GM19452 (cell line): ENCODE measurements at regions not wholly inside any gene's neighbourhood (a gene's known extent, or its start where the extent isn't known, plus 50 kb on each side); places are given as distances from the start of the nearest gene placed in this dataset.
"Not testable (repeated sequence)": the region's sequence is repeated elsewhere in the genome, so short reads cannot be mapped to it uniquely, and the experiment has no call there.

Experiments
- ATAC-seq: cut with Tn5 transposase; IDR thresholded peaks from one replicate; pipeline ENCODE4 v1.9.1; 2021; ENCODE audit not compliant: unreplicated experiment

DNA sequence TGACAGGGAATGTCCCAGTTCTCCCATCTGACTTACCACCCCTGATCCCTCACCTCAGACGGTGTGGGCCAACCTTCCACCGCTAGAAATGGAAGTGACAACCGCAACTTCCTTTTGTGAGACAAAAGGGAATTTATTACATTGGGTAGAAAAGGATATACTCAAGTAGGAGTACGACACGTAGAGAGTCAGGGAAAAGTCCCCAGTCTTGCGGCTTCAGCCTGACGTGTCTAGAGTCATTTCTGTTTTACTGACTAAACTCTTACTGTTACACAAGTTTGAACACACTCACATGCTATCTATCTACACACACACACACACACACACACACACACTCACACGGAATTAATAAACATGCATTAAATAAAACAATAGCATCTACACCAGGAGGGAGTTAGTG lies 178.9 kb downstream of the COPRS start:
- ATAC-seq, result no peak

DNA sequence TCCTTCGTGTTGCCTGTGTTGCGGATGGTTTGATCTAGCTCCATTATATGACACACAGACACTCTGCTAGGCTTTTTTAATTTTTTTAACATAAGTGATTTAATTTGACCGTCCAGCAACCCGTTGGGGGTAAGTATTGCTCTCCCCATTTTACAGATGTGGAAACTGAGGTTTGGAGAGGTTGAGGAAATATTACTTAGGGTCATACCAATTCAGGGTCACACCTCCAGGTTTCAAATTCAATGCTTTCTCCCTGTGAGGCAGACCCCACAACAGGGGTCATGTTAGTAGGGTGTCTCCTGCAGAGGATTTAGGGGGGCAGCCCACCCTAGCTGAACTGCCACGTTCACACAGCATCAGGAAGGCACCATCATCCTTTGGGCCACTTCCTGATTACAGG lies 179.4 kb downstream of the COPRS start:
- no peak for ATAC-seq

DNA sequence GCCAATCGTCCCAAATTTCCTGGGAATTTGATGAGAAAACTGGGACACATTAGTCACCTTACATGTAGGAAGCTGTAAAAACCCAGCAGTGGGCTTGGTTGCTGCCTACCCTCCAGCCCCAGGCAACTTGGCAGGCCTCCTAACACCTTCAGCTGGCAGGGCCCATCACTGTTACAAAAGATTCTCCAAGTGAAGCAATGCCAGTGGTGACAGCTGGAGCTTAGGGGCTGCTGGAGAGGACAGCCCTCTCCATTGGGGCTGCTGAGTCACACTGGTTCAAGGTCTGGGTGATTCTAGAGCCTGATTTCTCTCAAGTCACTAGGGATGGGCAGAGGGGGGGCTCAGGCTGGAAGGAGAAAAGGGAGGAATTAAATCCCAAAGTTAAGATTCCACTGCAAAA lies 180.6 kb downstream of the COPRS start:
- ATAC-seq, result no peak

DNA sequence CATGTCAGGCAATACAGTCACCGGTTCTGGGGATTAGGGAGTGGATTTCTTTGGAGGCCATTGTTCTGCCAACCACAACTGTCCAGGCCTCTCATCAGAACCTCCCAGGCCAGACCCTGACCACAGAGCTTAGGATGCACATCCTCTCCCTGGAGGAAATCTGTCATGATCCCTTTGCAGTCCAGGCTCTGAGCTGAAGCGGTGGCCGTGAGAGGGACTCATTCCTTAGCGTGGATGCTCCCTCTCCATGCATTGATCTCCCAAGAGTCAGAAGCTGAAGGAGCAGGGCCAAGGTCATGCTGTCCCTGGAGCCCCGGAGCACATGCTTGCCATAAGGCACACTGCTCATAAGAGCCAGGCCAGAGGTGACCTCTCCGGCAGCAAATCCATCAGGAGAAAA lies 181.4 kb downstream of the COPRS start:
- ATAC-seq, result no peak

DNA sequence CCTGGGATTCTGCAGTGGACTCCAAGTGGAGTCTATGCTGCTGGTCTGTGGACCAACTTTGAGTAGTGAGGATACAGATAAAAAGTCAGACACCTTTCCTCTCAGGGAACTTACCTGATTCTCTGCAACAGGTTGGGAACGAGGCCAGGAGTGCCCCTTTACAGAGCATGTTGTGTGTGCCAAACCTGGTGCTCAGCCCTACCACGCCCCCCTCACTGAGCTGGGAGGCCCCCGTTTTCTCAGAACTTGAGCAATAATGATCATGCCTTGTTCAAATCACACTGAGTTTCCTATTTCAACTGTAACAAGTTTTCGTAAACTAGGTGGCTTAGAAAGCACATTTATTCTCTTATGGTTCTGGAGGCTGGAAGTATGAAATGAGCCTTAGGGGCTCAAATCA lies 182.0 kb downstream of the COPRS start:
- ATAC-seq, result no peak

DNA sequence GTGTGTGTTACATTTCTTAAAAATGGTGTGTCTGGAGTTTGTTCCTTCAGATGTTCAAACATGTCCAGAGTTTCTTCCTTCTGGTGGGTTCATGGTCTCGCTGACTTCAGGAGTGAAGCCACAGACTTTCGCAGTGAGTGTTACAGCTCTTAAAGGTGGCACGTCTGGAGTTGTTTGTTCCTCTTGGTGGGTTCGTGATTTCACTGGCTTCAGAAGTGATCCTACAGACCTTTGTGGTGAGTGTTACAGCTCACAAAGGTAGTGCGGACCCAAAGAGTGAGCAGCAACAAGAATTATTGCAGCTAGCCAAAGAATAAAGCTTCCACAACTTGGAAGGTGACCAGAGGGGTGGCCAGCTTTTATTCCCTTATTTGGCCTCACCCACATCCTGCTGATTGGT lies 183.7 kb downstream of the COPRS start:
- ATAC-seq, result not testable (repeated sequence)

DNA sequence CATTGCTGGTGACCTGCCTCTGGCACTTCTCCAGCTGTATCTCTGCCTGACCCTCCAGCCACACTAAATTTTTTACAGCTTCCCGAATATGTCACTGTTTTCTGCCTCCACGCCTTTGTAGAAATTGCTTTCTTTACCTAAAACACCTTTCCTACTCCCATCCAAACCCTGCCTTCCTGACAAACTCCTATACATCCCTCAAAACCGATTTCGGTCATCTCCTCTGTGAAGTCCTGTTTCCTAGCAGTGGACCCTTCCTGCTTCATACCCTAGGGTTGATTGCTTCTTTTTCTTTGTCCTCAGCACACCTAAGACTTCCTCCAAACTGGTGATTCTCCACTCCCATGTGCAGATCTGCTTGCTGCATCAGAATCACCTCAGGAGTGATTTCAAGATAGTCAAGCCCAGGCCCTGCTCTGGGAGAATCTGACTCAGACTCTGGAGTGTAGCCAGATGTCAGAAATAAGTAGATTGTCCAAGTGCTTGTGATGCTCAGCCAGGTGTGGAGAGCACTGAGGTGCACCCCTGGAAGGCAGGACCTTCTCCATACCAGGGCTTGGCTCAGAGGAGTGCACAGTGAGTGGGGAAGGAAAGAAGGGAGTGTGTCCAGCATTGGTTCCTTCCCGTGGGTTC lies 184.2 kb downstream of the COPRS start:
- ATAC-seq, result no peak

DNA sequence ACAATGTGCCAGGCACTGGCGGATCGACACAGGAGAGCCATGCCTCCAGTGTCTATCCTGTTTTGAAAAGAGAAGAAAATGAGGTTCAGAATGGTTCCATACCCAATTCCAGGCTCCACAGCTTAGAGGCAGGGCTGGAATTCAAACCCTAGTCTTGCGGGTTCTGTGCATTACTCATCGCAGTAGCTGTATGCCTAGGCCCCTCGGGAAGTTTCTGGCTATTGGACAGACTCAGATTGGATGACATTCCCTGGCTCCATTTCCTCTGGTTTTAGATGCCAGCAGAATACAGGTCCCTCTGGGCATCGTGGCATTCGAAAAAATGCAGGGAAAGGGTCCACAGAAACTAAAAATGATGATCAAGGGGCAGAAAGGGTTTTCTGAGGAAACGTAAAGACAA lies 184.7 kb downstream of the COPRS start:
- ATAC-seq, result no peak

DNA sequence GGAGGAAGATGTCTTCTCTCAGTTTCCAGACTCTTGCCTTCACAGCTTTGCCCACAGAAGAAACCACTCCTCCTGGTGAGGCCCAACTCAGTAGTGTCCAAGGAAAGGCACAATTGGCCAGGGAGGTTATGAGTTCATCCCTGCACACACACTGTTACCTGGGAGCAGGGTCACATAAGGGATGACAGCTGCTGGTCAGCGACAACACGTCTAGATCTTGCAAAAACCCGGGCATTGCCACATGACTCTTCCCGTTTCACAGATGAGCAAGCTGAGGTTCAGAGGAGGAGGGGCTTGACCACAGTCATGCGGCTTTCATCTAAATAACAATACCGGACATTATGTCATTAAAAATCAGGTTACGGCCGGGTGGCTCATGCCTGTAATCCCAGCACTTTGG lies 186.0 kb downstream of the COPRS start:
- ATAC-seq, result no peak

DNA sequence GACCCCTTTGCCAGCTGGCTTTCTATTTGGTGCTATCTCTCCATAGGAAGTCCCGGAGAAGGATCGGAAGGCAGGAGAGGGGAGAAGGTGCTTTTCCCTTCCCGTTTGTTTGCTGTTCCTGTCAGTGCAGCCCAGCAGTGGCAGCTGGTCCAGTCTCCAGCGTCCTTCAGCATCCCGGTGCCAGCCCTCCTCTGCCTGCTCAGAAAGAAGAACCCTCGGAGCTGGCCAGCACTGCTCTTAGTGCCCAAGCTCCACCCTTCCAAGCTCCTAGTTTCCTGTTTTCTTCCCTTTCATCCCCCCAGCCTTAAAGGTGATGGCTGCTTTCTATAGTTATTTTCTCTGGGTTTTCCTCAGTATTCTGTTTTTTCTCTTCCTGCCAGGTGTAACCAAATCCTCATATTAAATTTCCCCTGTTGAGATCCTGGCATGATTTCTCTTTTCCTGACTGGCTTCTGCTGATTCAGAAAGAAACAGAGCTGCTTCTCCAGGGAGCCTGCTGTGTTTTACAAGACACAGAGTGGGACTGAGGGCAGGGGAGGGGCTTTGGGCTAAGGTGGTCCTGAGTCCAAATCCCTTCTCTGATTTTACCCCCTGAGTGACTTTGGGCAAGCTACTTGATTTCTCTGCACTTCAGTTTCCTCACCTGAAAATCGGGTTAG lies 186.8 kb downstream of the COPRS start:
- ATAC-seq, result no peak

DNA sequence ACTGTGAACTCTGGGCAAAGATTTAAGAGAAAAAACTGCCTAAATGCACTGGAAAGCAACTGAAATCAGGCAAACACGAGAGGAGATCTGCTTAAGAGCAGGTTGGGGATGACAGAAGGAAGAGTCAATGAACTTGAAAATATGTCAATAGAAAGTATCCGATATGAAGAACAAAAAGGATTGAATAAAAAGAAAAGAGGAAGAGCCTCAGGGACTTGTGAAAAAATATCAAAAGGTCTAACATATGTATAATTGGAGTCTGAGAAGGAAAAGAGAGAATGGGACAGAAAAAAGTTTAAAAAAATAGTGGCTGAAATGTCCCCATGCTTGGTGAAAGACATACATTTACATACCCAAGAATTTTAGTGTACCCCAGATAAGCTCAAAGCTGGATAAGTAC lies 195.5 kb downstream of the COPRS start:
- ATAC-seq, result no peak

DNA sequence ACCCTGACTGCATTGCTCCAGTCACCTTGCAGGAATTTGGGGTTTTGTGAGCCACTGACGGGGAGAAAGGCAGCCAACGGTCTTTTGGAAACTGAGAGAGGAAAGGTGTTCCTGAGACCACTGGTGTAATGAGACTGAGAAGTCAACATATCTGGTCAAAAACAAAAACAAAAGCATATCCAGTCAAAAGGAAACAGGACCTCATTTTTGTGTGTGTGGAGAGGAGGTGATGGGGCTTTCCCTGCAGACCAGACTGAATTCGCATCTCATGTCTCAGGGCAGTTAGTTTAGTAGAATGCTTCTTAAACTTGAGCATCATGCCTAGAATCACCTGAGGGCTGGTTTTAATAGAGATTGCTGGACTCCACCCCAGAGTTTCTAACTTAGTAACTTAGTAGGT lies 198.4 kb downstream of the COPRS start:
- ATAC-seq, result no peak

DNA sequence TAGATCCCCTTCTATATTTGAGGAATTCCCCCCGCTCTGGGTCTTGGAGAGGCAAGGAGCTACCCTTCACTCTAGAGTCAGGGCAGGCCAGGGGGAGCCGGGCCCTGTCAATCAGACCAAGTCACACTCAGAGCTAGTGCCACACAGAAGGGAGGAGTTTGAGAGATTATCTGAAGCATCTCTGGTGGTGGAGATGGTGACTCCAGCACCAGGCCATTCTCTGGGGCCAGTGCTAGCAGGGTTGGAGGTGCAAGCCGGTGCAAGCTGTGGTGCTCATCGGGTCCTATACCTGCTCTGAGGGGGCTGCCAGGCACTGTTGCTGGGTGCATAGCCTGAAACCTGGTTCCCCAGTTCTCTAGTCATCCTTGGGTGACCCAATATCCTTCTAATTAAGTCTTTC lies 201.2 kb downstream of the COPRS start:
- ATAC-seq, result no peak

DNA sequence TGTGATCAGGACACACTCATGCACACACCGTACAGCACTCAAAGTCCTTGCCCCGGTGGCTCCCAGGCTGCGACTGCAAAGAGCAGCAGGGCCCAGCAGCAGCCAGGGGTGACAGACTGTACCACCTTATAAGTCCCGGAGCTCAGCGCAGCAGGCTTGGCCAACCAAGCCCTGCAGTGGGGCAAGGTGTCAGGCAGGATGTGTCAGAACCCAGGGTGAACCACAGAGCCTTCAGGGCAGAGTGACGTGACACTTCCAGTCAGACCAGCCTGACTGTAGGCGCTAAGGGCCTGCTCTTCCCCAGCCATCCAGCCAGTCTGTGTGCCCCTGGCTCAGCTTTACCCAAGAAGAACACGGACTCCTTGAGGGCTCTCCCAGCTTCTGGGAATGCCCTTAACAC lies 204.1 kb downstream of the COPRS start:
- no peak for ATAC-seq

DNA sequence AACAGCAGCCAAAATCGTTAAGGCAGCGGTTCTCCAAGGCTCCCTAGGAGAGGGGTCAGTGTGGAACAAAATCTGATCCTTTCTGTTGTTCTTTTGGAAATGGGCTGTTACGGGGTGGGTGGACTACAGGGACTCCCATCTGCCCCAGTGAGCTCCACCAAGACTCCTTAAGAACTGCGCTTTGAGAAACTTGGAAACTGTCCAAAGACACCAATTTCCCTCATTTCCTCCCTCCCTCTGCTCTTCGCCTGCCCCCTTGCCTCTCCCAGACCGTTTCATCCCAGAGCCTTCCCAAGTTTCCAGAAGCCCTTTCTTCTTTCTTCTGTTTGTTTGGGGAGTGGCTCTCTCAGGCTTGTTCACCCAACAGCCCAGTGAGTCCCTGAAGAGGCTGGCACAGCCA lies 205.4 kb downstream of the COPRS start:
- no peak for ATAC-seq

DNA sequence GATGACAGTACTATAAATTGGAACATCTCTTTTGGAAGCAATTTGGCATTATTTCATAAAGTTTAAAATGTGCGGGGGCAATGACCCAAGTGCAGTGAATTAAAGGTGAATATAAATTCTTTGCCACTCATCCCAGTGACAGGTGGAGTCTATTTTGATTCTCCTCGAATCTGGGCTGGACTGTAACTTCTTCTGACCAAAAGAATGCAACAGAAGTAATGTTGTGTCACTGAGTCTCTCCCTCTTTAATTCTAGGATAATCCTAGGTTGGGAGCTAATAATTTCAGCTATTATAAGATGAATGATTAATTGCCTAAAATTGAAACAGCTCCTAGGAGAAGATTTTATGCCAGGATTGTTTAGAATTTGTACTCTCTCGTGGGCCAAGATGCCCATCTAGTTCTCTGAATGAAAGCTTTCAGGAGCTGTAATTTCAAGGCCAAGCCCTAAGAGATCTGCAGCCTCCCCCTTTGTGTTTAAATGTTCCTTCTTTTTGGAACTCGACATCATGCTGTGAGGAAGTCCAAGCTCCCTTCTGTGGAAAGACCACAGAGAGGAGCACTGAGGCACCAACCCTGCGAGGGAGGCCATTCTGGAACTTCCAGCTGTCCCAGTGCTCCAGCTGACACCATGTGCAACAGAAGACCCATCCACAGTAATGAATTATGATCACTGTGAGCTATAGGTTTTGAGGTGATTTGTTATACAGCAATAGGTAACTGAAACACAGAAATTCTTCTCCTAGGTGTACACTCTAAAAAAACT lies 208.1 kb downstream of the COPRS start:
- no peak for ATAC-seq

DNA sequence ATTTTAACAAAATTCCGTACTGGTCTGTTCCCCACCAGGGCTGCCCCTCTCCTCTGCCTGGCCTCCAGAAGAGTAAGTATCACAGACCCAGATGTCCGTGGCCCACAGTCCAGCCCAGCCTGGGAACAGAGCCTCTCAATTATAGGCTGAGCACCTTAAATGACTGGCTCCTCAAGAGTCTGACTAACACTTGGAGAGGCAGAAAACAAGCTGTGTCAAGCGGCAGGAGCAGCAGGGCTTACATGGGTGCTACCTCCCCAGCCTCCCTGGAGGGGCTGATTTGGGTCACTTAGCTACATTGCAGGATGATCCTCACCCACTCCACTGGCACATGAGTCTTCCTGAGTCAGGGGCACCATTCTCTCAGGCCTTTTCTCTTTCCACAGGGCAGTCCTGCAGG lies 209.7 kb downstream of the COPRS start:
- no peak for ATAC-seq

DNA sequence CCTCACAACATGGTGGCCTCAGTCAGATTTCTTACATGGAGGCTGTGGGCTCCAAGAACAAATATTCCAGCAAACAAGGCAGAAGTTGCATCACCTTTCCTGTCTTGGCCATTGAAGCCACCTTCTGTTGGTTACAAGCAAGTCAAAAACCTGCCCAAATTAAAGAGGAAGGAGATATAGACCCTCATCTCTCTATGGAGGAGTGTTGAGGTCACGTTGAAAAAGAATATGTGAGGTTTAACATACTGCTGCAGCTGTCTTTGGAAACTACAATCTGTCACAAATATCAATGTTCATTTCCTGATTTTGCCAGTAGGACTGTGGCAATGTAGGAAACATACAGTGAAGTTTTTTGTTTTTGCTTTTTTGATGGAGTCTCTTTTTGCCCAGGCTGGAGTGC lies 211.4 kb downstream of the COPRS start:
- ATAC-seq, result no peak

DNA sequence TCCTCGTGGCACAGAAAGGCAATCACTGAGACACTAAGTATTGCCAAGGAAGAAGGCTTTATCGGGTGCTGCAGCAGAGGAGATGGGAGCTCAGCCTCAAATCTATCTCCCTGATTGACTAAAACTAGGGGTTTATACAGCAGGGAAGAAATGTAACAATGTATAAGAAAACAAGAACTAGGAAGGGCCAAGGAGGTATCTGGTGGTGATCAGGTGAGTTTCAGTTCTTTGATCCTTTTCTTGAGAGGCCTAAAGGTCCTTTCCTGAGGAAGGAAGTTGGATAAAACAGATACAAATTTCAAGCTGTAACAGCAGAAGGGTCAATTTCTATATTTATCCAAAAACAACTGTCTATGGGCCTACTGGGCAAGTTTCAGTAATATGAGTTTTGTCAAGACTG lies 212.4 kb downstream of the COPRS start:
- ATAC-seq, result no peak

DNA sequence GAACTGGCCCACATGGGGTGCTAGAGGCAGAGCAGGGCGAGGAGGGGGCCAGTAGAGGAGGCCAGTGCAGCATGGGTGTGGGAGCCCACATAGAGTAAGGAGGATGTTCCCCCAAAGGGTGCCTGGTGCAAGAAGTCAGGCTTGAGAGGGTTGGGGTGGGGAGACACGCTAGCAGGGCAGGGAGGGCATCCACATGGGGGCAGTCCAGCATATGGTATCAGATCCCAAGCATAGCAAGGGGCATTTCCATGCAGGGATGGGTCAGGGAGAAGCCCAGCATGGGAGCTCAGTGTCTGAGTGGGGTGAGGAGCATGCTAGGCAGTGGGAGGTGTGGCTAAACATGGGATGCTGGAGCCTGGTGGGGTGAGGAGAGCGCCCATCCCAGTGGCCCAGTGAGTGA lies 213.7 kb downstream of the COPRS start:
- ATAC-seq, result no peak

DNA sequence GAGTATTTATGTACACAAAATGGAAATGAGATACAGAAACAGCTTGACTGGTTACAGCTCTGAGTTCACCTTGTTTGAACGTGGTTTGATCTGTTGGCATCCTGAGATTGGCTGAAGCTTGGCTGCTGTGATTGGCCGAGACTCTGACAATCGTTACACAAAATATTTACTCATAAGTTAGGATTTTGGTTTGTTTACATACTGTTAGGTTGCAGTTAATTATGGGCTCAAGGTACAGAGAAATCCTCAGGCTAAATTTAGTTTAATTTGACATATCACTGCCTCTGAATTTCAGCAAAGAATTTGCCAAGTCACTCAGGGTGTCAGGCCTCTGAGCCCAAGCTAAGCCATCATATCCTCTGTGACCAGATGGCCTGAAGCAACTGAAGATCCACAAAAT lies 227.3 kb downstream of the COPRS start:
- ATAC-seq, result no peak

DNA sequence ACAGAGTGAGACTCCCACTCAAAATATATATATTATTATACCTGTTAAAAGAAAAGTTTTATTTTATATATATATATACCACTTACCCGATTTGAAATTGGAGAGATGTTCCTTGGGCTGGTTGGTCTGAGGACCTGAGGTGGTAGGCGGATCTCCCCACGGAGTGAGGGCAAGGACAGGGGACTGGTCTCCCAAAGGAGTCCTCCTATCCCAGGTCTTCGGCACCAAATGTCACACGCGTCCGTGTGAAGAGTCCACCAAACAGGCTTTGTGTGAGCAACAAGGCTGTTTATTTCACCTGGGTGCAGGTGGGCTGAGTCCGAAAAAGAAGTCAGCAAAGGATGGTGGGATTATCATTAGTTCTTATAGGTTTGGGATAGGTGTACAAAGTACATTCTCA lies 228.2 kb downstream of the COPRS start:
- ATAC-seq, result not testable (repeated sequence)
